ENCODE measurements at regions not wholly inside any gene's neighbourhood (a gene's known extent, or its start where the extent isn't known, plus 50 kb on each side); places are given as distances from the start of the nearest gene placed in this dataset.

DNA sequence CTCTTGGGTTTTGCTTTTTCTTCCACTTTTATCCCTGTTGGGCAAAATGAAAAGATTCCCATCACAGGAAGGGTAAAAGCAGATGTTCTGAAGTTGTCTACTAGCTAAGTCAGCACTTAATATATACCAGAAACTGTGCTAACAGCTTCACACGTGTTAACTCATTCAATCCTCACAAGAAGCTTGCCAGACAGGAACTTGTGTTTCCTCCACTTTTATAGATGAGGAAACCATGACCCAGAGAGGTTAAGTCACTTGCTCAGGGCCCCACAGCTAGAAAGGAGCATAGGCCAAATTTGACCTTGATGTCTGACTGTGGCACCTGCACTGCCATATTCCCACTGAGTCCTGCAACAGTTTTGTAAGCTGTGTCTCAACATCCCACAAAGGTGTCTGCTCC is 76.8 kb upstream of the EPC2 start:
- Histone ChIP-seq H3K9me3 (no peaks in the 10 kb centered on the region), H3K4me1 (ENCODE audit: low read depth) (no peaks in the 10 kb centered on the region), H3K36me3 (ENCODE audit: low read depth) (no peaks in the 10 kb centered on the region), H3K4me3 (no peak overlapping the region)
- intact Hi-C loops (cut with DNase I, micrococcal nuclease), result no loop called here
- DNase-seq (no peak), ATAC-seq (no peak)
- TF ChIP-seq, protein P1, sequence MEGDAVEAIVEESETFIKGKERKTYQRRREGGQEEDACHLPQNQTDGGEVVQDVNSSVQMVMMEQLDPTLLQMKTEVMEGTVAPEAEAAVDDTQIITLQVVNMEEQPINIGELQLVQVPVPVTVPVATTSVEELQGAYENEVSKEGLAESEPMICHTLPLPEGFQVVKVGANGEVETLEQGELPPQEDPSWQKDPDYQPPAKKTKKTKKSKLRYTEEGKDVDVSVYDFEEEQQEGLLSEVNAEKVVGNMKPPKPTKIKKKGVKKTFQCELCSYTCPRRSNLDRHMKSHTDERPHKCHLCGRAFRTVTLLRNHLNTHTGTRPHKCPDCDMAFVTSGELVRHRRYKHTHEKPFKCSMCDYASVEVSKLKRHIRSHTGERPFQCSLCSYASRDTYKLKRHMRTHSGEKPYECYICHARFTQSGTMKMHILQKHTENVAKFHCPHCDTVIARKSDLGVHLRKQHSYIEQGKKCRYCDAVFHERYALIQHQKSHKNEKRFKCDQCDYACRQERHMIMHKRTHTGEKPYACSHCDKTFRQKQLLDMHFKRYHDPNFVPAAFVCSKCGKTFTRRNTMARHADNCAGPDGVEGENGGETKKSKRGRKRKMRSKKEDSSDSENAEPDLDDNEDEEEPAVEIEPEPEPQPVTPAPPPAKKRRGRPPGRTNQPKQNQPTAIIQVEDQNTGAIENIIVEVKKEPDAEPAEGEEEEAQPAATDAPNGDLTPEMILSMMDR (IDR thresholded peaks at IDR 0.05), result no peak

DNA sequence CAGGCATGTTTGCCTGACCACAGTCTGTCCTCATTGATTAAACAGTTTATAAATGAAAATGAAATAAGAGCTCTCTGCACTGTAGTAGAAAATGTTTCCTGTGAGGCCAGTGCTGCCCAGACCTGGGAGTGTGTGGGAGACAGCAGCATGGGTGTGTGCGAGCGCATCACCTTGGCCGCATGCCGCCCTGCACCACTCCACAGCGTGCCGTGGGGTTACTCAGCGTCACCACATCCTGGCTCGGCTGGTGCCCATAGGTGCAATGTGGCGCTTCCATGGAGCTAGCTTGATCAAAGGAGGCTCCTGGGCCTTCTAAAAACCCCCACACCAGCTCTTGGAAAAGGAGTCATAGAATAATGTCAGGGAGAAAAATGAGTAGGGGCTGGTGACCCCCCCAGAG is 76.0 kb upstream of the EPC2 start:
- intact Hi-C loops (cut with DNase I, micrococcal nuclease), result no loop called here
- DNase-seq (no peak), ATAC-seq (peak; percentile 22)
- Histone ChIP-seq H3K4me3 (no peak overlapping the region), H3K9me3 (no peaks in the 10 kb centered on the region), H3K36me3 (ENCODE audit: low read depth) (no peaks in the 10 kb centered on the region), H3K4me1 (ENCODE audit: low read depth) (no peaks in the 10 kb centered on the region)
- TF ChIP-seq, protein P1 (IDR thresholded peaks at IDR 0.05), result no peak

DNA sequence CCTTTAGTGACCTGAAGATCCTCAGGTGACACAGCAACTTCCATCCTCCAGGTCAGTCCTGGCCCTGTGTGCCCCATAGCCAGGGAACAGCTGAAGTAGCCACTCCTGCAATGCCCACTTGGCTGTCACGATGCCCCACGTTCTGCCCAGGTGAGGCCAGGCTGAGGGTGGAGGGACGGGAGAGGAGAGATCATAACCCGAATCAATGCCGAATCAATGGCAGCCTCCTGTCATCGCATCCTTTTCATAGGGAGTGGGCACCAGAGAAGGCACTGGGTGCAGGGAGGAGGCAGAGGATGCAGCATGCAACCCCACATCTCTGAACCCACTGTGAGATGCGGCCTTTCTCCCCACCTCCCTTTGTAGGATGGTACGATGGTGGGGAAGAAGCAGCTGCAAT is 75.3 kb upstream of the EPC2 start:
- no peak for ATAC-seq

DNA sequence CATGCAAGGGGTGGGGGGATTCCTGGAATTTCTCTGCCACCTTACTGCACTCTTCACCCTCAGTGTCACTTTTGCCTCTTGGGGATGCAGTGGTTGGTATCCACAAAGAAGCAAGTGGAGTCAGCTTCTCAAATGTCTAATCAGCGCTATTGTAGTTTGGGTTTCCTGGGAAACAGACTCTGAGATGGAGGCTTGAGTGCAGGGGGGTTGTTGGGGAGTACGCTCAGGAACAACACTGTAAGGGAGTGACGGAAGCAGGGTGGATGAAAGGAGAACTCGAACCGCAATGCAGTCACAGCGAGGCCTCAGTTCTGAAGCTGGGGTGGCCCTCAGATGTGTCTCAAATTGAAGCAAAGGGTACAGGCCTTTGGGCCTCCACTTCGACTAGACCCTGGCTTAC is 73.6 kb upstream of the EPC2 start:
- no peaks in the 10 kb centered on the region for H3K36me3 ChIP-seq (ENCODE audit: low read depth)
- ATAC-seq, result no peak
- intact Hi-C loops (cut with DNase I, micrococcal nuclease), result no loop called here

More for the DNA sequence above, 75.3 kb upstream of the EPC2 start:
- Histone ChIP-seq H3K4me1 (ENCODE audit: low read depth) (no peaks in the 10 kb centered on the region), H3K9me3 (no peaks in the 10 kb centered on the region), H3K36me3 (ENCODE audit: low read depth) (no peaks in the 10 kb centered on the region), H3K4me3 (no peak overlapping the region)
- no peak for DNase-seq
- TF ChIP-seq, protein P1 (IDR thresholded peaks at IDR 0.05), result no peak
- intact Hi-C loops (cut with DNase I, micrococcal nuclease), result no loop called here

DNA sequence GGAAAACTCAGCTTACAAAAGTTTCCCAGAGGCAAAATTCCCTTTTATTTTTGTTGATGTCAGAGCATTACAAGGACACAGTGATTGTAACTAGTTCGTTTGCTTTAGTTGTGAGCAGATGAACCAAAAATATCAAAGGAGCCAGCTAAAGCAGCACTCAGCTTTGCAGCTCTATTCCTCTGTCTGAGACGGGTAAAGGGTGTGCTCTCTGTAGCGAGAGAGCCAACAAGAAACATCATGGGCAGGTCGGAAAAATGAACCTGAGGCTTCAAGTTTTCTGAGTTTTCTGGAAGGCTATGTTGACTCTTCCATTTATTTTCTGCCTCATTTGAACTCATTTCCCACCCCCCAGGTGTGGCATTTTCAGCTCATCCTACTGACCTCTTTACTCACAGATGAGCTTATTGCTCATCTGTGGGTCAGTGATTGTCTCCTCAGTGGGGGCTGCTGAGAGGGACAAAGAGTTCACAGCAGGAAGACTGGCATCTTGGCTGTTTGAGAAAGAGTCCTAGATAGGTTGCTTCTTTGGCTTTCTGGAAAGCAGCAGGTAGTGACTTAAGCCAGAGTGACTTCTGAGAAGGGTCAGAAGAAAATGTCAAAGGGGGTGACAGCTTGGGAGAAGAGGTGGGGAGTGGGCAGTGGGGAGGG is 66.6 kb upstream of the EPC2 start:
- TF ChIP-seq, protein P1 (IDR thresholded peaks at IDR 0.05), result no peak
- ATAC-seq, result no peak
- H3K4me3 ChIP-seq, result no peak overlapping the region
- DNase-seq, result no peak
- no peaks in the 10 kb centered on the region for H3K4me1 ChIP-seq (ENCODE audit: low read depth)
- H3K36me3 ChIP-seq (ENCODE audit: low read depth), result no peaks in the 10 kb centered on the region
- H3K9me3 ChIP-seq, result no peaks in the 10 kb centered on the region
- intact Hi-C loops (cut with DNase I, micrococcal nuclease), result no loop called here

More for the DNA sequence above, 73.6 kb upstream of the EPC2 start:
- DNase-seq, result no peak
- Histone ChIP-seq H3K9me3 (no peaks in the 10 kb centered on the region), H3K4me1 (ENCODE audit: low read depth) (no peaks in the 10 kb centered on the region), H3K4me3 (no peak overlapping the region)
- TF ChIP-seq, protein P1 (IDR thresholded peaks at IDR 0.05), result no peak

DNA sequence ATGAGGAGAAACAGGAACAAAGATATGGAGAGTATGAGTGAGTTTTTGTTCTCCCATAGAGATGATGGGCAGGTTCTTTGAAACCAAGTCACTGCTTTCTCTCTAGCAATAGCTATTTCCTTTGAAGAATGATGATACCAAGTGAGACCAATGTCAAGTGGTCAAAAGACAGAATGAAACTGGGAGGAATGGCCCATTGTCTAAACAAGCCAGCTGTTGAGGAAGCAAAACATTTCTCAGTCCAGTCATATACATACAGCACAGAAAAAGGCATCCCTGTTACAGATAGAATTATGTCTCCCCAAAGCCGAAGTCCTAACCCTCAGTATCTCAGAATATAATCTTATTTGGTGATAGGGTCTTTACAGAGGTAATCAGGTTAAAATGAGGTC is 66.1 kb upstream of the EPC2 start:
- intact Hi-C loops (cut with DNase I, micrococcal nuclease), result no loop called here

More for the DNA sequence above, 66.1 kb upstream of the EPC2 start:
- Histone ChIP-seq H3K9me3 (no peaks in the 10 kb centered on the region), H3K4me3 (no peak overlapping the region), H3K36me3 (ENCODE audit: low read depth) (no peaks in the 10 kb centered on the region), H3K4me1 (ENCODE audit: low read depth) (no peaks in the 10 kb centered on the region)
- DNase-seq, result no peak
- TF ChIP-seq, protein P1 (IDR thresholded peaks at IDR 0.05), result no peak
- no peak for ATAC-seq
